ENCODE measurements at regions not wholly inside any gene's neighbourhood (a gene's known extent, or its start where the extent isn't known, plus 50 kb on each side); places are given as distances from the start of the nearest gene placed in this dataset.
"Not testable (repeated sequence)": the region's sequence is repeated elsewhere in the genome, so short reads cannot be mapped to it uniquely, and the experiment has no call there.

- not testable (repeated sequence) for H3K23ac ChIP-seq (ENCODE audit: insufficient read length); FAIRE-seq
Observed at GRCh38 chr15:20153528-20153927, 388.1 kb downstream of the GOLGA6L6 start.

GRCh38 chr15:20148679-20149078 is 392.9 kb downstream of the GOLGA6L6 start:
- DNase-seq (ENCODE audit: low read depth in 1 of 2, low spot score in 2 of 2); H4K5ac ChIP-seq (ENCODE audit: insufficient read length, low read depth, low read length); H4K8ac ChIP-seq (ENCODE audit: extremely low read depth, insufficient read depth, low read length); H3K4me3 ChIP-seq (ENCODE audit: extremely low read depth in 1 of 4, insufficient read depth in 2 of 4, low read depth in 3 of 4, low read length in 4 of 4); POLR2A ChIA-PET (ENCODE audit: partially characterized antibody); H3K4ac ChIP-seq (replicated peaks; ENCODE audit: insufficient read length, low read depth, low read length); H3K14ac ChIP-seq (ENCODE audit: insufficient read length); H3K23me2 ChIP-seq (ENCODE audit: low read depth, low read length); H2BK5ac ChIP-seq (ENCODE audit: low read depth, low read length); H3K9ac ChIP-seq (replicated peaks in 1 of 4; ENCODE audit: extremely low read depth in 1 of 4, low read depth in 3 of 4, low read length in 3 of 4); H3K79me2 ChIP-seq (ENCODE audit: control insufficient read depth in 1 of 2, insufficient read depth in 2 of 2, low read length in 2 of 2); H3K27me3 ChIP-seq (replicated peaks in 1 of 4; ENCODE audit: control insufficient read depth in 3 of 4, extremely low read depth in 1 of 4, insufficient read depth in 3 of 4, low read length in 3 of 4); H4K20me1 ChIP-seq (replicated peaks in 1 of 2; ENCODE audit: control insufficient read depth in 1 of 2, insufficient read depth in 2 of 2, low read length in 2 of 2); FAIRE-seq; H4K91ac ChIP-seq (replicated peaks; ENCODE audit: insufficient read length, low read length); H3K27ac ChIP-seq (ENCODE audit: low read depth, low read length); CTCF ChIA-PET (ENCODE audit: partially characterized antibody); H3K9me3 ChIP-seq (ENCODE audit: insufficient read depth in 2 of 2, low read depth in 1 of 2, low read length in 1 of 2); H2BK20ac ChIP-seq (ENCODE audit: low read length); H2BK120ac ChIP-seq (replicated peaks; ENCODE audit: low read depth, low read length); H3K79me1 ChIP-seq (ENCODE audit: low read depth, low read length); H2AK5ac ChIP-seq (ENCODE audit: low read depth, low read length); H2AFZ ChIP-seq (ENCODE audit: low read length); H3K4me1 ChIP-seq (replicated peaks in 1 of 4; ENCODE audit: control insufficient read depth in 3 of 4, insufficient read depth in 4 of 4, low read length in 3 of 4); H2BK15ac ChIP-seq (ENCODE audit: low read length); H2BK12ac ChIP-seq (ENCODE audit: low read depth, low read length); H3K36me3 ChIP-seq (ENCODE audit: control insufficient read depth in 2 of 4, insufficient read depth in 4 of 4, low read length in 3 of 4); H3K56ac ChIP-seq (replicated peaks; ENCODE audit: insufficient read length, low read depth, low read length); H3K4me2 ChIP-seq (ENCODE audit: insufficient read depth in 1 of 2, low read depth in 2 of 2, low read length in 2 of 2); H3K23ac ChIP-seq (ENCODE audit: insufficient read length); H3K18ac ChIP-seq (ENCODE audit: extremely low read depth, low read length): not testable (repeated sequence)
- 98% methylated on average over 8 of the region's 14 CpGs; no CpG with 5 or more reads in 1 of the 2 experiments for WGBS, 2 experiments (ENCODE audit: extremely low coverage in 1 of 2, insufficient coverage in 1 of 2, insufficient read length in 1 of 2, insufficient replicate concordance in 2 of 2, low coverage in 1 of 2, low lambda C conversion rate in 2 of 2, missing lambda C conversion rate in 1 of 2)

More at GRCh38 chr15:20153528-20153927, 388.1 kb downstream of the GOLGA6L6 start:
- H2AFZ ChIP-seq (ENCODE audit: low read length); H4K8ac ChIP-seq (ENCODE audit: extremely low read depth, insufficient read depth, low read length); H3K36me3 ChIP-seq (ENCODE audit: control insufficient read depth in 2 of 4, insufficient read depth in 4 of 4, low read length in 3 of 4); H2AK5ac ChIP-seq (ENCODE audit: low read depth, low read length); H2BK5ac ChIP-seq (ENCODE audit: low read depth, low read length); H3K14ac ChIP-seq (ENCODE audit: insufficient read length); H4K20me1 ChIP-seq (replicated peaks in 1 of 2; ENCODE audit: control insufficient read depth in 1 of 2, insufficient read depth in 2 of 2, low read length in 2 of 2); H4K5ac ChIP-seq (ENCODE audit: insufficient read length, low read depth, low read length); H3K18ac ChIP-seq (ENCODE audit: extremely low read depth, low read length); H3K79me2 ChIP-seq (ENCODE audit: control insufficient read depth in 1 of 2, insufficient read depth in 2 of 2, low read length in 2 of 2); H3K56ac ChIP-seq (replicated peaks; ENCODE audit: insufficient read length, low read depth, low read length); H3K27me3 ChIP-seq (replicated peaks in 1 of 4; ENCODE audit: control insufficient read depth in 3 of 4, extremely low read depth in 1 of 4, insufficient read depth in 3 of 4, low read length in 3 of 4); H3K9me3 ChIP-seq (ENCODE audit: insufficient read depth in 2 of 2, low read depth in 1 of 2, low read length in 1 of 2); POLR2A ChIA-PET (ENCODE audit: partially characterized antibody); H2BK120ac ChIP-seq (replicated peaks; ENCODE audit: low read depth, low read length); H3K79me1 ChIP-seq (ENCODE audit: low read depth, low read length); H3K4me1 ChIP-seq (replicated peaks in 1 of 4; ENCODE audit: control insufficient read depth in 3 of 4, insufficient read depth in 4 of 4, low read length in 3 of 4); CTCF ChIA-PET (ENCODE audit: partially characterized antibody); H2BK12ac ChIP-seq (ENCODE audit: low read depth, low read length); H3K23me2 ChIP-seq (ENCODE audit: low read depth, low read length); H2BK20ac ChIP-seq (ENCODE audit: low read length); H3K4ac ChIP-seq (replicated peaks; ENCODE audit: insufficient read length, low read depth, low read length); DNase-seq (ENCODE audit: low read depth in 1 of 2, low spot score in 2 of 2); H3K9ac ChIP-seq (replicated peaks in 1 of 4; ENCODE audit: extremely low read depth in 1 of 4, low read depth in 3 of 4, low read length in 3 of 4); H3K27ac ChIP-seq (ENCODE audit: low read depth, low read length); H4K91ac ChIP-seq (replicated peaks; ENCODE audit: insufficient read length, low read length); H3K4me2 ChIP-seq (ENCODE audit: insufficient read depth in 1 of 2, low read depth in 2 of 2, low read length in 2 of 2); H2BK15ac ChIP-seq (ENCODE audit: low read length); H3K4me3 ChIP-seq (ENCODE audit: extremely low read depth in 1 of 4, insufficient read depth in 2 of 4, low read depth in 3 of 4, low read length in 4 of 4): not testable (repeated sequence)
- whole genome bisulfite sequencing, 2 experiments (ENCODE audit: extremely low coverage in 1 of 2, insufficient coverage in 1 of 2, insufficient read length in 1 of 2, insufficient replicate concordance in 2 of 2, low coverage in 1 of 2, low lambda C conversion rate in 2 of 2, missing lambda C conversion rate in 1 of 2), result 85% methylated on average over 4 of the region's 9 CpGs; no CpG with 5 or more reads in 1 of the 2 experiments
